GM18868 (cell line): ENCODE measurements at regions not wholly inside any gene's neighbourhood (a gene's known extent, or its start where the extent isn't known, plus 50 kb on each side); places are given as distances from the start of the nearest gene placed in this dataset.
A peak's percentile ranks its signal among the peaks of the same experiment; 100 is the strongest.

Experiments
- ATAC-seq: cut with Tn5 transposase; IDR thresholded peaks from one replicate; pipeline ENCODE4 v1.9.1; 2021; ENCODE audit warnings: mild to moderate bottlenecking, moderate library complexity; ENCODE audit not compliant: unreplicated experiment

- ATAC-seq: no peak
These were observed 55.5 kb upstream of the LDHB start for GRCh38 chr12:21713133-21713532.

- ATAC-seq: peak; percentile 77
These were observed 53.5 kb upstream of the LDHB start for GRCh38 chr12:21710958-21711775.
